Glomerular endothelial cell (primary cell): ENCODE measurements at regions not wholly inside any gene's neighbourhood (a gene's known extent, or its start where the extent isn't known, plus 50 kb on each side); places are given as distances from the start of the nearest gene placed in this dataset.
"Not testable (repeated sequence)": the region's sequence is repeated elsewhere in the genome, so short reads cannot be mapped to it uniquely, and the experiment has no call there.

Source experiments
- DNase-seq: peaks from one replicate; pipeline ENCODE4 v3.0.0-alpha.2; 2011; ENCODE audit warnings: low read depth, low spot score; ENCODE audit errors: extremely low read depth

- no peak for DNase-seq
Observed at GRCh38 chr3:153266619-153267018, 104.6 kb downstream of the RAP2B start.

GRCh38 chr3:153268564-153269279 is 106.7 kb downstream of the RAP2B start:
- no peak for DNase-seq

- DNase-seq, result no peak
Observed at GRCh38 chr3:153269730-153270129, 107.7 kb downstream of the RAP2B start.

- DNase-seq, result no peak
Observed at GRCh38 chr3:153273217-153273616, 111.2 kb downstream of the RAP2B start.

- DNase-seq, result no peak
Observed at GRCh38 chr3:153273767-153274435, 111.9 kb downstream of the RAP2B start.

- DNase-seq, result no peak
Observed at GRCh38 chr3:153274561-153274960, 112.5 kb downstream of the RAP2B start.

- DNase-seq, result no peak
Observed at GRCh38 chr3:153275514-153275913, 113.5 kb downstream of the RAP2B start.

GRCh38 chr3:153277029-153277428 is 115.0 kb downstream of the RAP2B start:
- no peak for DNase-seq

GRCh38 chr3:153281236-153281997 is 119.4 kb downstream of the RAP2B start:
- DNase-seq, result not testable (repeated sequence)

- no peak for DNase-seq
Observed at GRCh38 chr3:153282355-153282754, 120.3 kb downstream of the RAP2B start.

GRCh38 chr3:153284282-153284938 is 122.4 kb downstream of the RAP2B start:
- peak; percentile 34 for DNase-seq

- no peak for DNase-seq
Observed at GRCh38 chr3:153285194-153285641, 123.2 kb downstream of the RAP2B start.

- DNase-seq, result no peak
Observed at GRCh38 chr3:153285982-153286381, 124.0 kb downstream of the RAP2B start.

GRCh38 chr3:153287017-153287416 is 125.0 kb downstream of the RAP2B start:
- DNase-seq, result no peak

- DNase-seq, result no peak
Observed at GRCh38 chr3:153289334-153289808, 127.3 kb downstream of the RAP2B start.

GRCh38 chr3:153290268-153291015 is 128.4 kb downstream of the RAP2B start:
- no peak for DNase-seq

- no peak for DNase-seq
Observed at GRCh38 chr3:153291059-153291685, 129.1 kb downstream of the RAP2B start.

- no peak for DNase-seq
Observed at GRCh38 chr3:153293265-153293664, 131.2 kb downstream of the RAP2B start.

- no peak for DNase-seq
Observed at GRCh38 chr3:153295901-153296300, 133.9 kb downstream of the RAP2B start.

GRCh38 chr3:153305189-153305588 is 143.2 kb downstream of the RAP2B start:
- no peak for DNase-seq
